Glomerular endothelial cell (primary cell): ENCODE measurements at regions not wholly inside any gene's neighbourhood (a gene's known extent, or its start where the extent isn't known, plus 50 kb on each side); places are given as distances from the start of the nearest gene placed in this dataset.

ENCODE experiments used
- DNase-seq: peaks from one replicate; pipeline ENCODE4 v3.0.0-alpha.2; 2011; ENCODE audit warnings: low read depth, low spot score; ENCODE audit errors: extremely low read depth

DNA sequence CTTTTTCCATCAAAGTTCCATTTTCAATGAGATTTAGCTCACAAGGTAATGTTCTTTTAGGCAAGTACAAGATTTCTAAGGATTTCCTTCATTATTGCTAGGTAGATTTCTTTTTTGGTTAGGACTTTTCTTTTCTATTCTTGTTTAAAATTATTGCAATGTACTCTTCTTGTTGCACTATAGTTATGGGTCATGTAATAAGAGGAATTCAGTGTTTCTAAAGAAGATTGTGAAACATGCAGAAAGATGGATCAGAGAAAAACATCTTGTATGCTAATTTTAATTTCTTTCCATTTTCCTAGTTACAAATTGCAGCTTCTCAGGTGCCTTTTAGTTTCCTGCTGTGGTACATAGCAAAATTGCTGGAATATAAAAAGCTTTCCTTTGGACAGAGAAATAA, 56.1 kb downstream of the BTG1 start:
- no peak for DNase-seq

DNA sequence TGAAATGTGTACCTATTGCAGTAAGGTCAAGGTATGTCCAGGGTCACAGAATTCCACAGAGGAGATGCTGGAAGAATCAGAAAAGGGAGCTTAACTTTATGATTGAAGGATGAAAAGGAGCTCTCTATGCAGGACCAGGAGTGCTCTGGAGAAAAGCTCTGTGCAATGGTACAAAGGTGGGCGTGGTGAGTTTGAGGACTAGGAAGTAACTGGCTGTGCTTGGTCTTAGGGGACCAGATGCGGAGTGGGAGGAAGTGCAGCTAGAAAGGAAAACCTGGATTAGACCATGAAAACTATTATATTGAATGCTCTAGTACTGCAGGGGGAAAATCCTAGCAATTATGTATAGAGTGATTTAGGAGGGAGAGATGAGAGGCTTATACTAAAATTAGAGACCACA, 56.8 kb downstream of the BTG1 start:
- no peak for DNase-seq

DNA sequence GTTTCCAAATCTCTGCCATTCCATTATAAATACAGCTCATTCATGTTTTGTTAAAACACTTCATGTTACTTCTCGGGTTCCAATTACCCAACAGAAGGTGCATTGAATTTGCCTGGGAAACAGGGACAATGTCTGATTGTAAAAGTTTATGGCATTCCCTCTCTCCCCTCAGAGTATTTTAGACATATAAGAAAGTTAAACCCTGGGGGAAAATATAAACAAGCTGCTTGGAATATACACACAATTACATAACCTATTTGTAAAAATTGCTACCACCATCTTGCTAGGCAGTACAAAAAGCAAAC, 60.0 kb downstream of the BTG1 start:
- no peak for DNase-seq

DNA sequence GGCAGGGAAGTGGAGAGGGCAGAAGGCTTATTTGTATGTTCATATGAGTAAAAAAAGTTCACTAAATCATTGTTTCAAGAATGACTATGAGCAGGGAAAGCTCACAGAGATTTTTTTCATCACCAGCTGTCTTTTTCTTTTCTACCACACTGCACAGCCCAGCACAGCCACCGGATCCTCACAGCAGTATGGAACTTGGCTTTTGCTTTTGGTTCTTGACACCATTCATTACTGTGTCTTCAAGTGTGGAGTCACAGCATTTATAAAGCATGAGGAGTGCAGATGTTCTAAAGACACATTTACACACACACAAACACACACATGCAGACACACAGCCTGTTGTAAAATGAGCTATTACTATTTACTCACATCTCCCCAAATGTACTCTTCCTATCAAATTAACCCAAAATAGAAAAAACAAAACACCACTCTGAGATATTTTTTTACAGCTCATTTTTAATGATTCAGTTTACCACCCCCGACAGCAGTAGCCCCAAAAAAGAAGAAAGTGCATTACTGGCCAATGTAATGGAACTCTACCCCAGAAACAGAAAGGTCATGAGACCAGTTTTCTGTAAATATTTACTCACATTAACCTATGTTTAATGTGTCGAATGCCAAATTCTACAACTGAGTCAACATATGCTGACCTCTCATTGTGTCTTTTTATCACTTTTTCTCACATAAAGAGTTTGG, 60.5 kb downstream of the BTG1 start:
- DNase-seq: no peak

DNA sequence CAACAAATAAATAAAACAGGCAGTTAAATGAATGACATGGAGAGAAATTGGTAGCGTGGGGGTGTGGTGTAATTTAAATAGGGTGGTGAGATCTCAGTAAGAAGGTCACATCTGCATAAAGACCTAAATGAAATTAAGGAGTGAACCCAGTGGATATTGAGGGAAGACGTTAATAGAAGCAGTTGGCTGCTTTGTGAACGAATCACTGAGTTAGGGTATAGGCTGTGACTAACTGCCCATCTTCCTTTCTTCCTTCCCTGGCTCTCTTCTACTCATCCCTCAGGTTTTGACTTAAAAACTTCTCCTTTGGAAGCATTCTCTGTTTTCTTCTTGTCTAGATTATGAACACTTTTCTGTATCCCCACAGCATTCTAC, 64.7 kb downstream of the BTG1 start:
- no peak for DNase-seq

DNA sequence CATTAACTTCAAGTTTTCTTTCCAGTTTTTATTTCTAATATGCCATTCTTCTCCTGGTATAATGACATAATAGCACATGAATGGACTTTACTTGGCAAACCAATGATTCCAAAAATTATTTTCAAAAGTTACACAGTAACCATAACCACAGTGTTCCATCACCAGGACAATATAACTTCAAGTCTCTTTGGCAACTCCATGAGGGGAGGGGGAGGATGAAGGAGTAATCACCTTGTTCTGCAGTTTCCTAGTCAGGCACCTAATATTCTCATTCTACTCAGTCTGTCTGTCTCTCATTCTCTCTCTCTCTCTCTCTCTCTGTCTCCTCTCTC, 66.6 kb downstream of the BTG1 start:
- DNase-seq: no peak

DNA sequence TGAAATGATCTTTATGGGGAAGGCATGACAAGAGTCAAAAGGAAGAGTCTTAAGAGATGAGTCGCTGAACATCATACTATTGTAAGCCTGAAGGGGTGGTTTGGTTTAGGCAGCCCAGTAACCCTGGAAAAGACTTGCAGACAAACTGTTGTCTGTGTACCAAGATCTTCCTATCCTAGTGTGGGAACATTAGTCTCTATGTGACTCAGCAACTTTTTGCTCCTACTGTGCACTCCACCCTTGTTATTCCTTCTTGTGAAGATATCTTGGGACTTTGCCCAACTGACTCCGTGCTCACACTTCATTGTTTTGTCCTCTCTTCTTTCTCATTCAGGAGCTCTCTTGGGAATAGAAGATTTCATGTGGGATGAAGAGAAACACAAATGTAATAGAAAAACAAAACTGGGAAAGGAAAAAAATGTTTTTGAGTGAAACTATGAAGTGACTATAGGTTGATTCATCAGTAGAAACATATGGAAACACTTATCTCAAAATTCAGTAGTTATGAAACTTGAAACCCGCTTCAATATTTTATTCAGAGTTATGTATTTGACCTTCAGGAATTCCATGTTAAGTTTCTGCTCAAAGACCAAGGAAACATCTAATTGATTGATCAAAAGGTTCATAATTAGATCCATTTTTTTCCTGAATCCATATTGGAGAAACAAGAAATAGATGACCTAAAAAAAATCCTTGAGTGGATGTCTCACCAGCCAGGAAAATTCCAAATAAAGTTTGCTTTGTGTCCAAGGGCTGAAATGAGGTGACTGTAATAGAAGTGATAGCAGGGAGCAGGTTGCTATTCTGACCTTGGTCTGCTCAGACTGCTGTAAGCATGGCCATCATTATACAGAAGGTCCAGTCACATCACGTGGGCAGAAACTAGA, 67.2 kb downstream of the BTG1 start:
- no peak for DNase-seq

DNA sequence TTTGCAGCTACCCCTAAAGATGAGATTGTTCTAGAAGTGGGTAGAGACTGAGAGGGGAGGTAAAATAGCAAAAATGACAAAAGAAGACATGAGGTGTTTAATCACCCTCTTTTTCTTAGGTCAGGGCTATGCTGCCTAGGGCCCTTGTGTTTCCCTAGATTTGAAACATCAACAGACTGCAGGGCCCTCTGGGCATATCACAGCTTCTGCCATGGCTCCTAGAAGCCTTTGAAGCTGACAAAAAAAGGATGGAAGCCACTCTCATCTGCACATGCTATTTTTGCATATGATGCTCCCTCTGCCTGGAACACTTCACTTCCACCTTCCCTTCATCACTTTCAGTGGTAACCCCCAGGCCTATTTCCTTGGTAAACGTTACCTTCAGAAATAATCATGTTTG, 68.1 kb downstream of the BTG1 start:
- no peak for DNase-seq

DNA sequence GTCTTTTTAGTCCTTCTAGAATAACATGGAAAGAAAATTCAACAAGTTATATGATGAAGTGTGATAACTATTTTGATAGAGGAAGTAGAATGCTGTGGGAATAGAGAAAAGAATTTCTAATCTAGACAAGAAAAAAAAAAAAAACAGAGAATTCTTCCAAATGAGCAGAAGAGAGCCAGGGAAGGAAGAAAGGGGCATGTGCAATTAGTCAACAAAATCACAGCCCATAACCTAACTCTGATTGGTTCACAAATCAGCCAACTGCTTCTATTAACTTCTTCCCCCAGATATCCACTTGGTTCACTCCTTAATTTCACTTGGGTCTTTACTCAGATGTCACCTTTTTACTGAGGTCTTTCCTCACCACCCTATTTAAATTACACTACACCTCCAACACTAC, 69.5 kb downstream of the BTG1 start:
- no peak for DNase-seq

DNA sequence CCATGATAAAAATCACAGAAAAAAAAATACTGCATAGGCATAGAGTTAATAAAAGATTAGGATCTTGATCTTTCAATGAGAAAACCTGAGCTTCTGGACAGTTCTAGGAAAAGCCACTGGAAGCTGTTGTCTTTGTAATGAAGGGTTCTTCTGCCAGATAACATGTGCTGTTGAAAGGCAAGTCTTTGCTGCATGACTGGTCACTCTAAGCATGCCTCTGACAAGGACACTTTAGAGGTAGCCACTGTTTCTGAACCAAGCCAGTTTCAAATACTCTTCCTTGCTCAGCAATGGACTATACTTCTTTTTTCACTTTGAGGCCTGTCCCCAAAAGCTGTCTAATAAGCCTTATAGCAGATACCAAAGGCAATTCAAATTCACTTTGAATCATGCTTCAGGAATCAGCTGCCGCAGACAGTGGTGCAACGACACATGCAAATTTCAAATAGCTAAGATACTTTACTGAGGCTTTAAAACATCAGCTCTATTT, 70.2 kb downstream of the BTG1 start:
- no peak for DNase-seq

DNA sequence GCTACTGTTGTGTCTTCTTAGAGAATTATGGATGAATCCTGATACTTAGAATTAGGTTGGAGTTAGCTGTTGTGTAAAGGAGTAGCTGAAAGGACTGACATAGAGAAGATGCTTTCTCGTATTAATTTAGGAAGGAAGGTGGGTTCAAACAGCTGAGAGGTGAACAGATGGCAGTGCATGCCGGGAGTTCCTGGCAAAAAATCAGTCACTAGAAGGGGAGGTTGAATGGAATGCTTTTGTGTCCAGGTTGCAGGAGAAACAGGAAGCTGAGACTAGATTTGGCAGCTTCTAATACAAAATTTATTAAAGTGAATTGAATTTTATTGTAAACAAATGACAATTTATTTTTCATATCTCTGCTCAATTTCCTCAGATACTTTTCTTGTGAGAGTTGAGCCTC, 70.8 kb downstream of the BTG1 start:
- DNase-seq: no peak

DNA sequence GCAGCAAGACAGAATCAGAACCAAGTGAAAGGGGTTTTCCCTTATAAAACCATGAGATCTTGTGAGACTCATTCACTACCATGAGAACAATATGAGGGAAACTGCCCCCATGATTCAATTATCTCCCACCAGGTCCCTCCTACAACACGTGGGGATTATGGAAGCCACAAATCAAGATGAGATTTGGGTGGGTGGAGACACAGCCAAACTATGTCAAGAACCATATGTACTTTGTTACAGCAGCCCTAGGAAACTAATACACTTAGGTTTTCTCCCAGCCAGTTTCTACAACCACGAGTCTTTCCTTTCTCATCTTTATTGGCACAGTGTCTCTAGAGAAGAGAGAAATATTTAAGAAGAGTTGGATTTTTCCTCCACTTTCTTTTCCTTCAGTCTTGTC, 72.6 kb downstream of the BTG1 start:
- no peak for DNase-seq

DNA sequence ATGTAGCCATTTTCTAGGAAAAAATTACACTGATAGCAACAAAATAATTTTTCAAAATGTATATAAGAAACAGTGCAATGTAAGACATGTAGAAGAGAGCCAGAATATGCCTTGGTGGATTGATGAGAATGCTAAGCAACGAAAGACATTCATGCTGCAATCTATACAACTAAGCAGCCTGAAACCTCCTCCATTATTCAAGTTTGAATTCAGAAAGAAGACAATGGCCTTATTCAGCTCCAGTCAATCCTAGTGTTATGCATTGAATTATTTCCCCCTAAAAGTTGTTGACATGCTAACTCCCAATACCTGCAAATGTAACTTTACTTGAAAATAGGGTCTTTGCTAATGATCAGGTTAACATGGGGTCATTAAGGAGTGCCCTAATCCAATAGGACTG, 73.5 kb downstream of the BTG1 start:
- no peak for DNase-seq

DNA sequence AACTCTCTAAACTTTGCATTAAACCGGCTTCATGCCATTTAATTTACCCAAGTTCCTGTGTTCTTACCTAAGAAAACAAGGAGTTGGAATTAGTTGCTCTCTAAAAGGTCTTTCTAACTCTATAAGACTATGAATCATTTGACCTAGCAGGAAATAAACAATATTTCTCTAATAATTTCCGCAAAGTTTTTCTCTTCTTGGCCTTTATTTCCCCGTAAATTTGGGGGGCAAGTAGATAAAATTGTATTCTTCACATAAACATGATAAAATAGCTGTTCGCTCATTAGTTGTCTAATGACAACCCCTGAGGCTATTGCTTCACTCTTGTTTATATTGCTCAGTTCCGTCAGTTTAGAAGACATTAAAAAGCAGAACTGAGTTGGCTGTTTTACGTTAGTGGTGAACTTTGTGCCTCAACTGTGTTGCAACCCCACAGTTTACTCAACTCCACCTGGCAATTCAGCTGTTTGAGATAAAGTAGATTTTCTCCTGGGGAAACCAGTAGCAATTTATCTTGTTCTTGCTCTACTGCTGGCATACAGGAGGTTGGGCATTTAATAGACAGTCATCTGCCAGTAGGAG, 74.7 kb downstream of the BTG1 start:
- DNase-seq: no peak

DNA sequence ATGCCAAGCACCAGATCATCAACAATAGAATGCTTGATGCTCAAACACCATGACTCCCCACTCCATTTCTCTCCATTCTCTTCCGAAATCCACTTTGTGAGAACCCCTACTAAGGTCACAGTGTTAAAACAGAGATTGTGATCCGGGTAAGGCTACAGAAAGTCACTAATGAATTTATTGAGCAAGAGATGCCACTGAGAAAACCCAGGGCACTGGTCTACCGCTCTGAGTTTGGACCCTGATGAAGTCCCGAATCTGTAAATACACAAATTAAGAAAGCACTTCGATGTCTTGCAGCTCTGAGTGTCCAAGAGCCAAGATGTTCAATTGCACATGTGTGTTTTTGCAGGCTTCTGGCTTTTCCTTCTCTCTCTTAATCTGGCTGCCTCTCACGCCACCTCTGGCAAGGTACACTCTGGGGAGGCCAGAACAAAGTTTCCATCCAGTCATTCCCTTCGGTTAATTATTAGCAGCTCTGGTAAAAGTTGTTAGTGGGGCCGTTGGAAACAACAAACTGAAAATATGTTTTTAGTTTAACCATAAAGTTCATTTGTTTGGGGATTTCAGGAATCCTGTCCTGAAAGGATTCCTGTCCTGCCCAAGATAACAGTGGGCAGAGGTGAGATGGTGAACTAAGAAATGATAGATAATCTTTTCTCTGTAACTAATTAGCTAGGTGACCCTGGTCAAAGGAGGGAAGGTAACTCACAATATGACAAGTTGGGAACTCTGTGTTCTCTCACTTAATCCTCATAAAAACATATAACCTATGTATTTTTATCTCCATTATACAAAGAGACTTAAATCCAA, 75.4 kb downstream of the BTG1 start:
- no peak for DNase-seq

DNA sequence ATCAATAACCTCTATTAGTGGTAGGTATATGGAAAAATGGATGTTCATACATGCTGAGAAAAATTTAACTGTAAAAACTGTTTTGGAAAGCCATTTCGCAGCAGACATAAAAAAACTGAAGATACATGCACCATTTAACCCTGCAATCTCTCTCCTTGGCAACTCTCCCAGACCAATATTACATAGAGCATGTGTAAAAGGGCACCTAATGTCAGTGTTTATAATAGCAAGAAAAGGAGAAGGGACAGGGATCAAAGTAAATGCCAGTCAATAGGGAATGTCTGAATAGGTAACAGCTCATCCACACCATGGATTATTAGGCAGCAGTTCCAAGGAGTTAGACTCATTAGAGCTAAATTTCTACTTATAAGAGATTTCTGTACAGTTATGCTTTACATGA, 77.2 kb downstream of the BTG1 start:
- no peak for DNase-seq

DNA sequence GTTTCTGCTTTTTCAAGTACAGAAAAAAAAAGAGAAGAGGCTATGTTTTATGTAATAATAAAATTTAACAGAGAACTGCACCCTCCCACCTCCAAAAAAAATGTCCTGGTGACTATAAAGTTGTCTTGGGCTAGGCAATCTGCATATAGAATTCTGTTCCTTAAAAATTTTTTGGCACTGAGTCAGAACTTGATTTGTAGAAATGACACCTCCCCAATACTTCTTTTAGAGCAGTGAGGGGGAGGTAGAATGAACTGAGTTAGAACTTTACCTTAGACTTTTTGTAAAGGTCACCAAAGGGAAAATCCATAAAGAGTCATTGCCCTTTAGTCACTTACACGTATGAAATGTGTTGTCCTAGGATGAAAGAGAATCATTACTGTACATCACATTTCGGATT, 80.0 kb downstream of the BTG1 start:
- no peak for DNase-seq

DNA sequence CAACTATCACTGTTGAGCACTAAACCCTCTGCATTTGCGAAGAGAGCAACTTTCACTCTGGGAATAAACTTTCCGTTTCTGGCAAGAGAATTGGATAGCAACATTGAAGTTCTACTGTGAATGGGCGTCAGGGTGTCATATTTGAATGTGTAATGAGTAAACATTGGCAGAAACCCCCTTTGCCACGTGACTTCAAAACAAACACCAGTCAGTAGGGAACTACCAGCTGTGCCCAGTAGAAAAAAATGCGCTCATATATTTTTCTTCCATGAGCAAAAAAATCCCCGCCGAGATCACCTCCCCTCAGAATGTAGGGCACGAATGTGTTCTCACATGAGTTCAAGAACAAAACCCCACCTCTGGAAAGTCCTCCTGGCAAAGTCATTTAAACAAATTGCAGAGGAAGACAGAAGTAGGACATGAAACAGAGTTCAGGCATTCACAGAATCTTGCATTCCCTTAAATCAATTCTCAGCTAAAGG, 80.6 kb downstream of the BTG1 start:
- DNase-seq: no peak

DNA sequence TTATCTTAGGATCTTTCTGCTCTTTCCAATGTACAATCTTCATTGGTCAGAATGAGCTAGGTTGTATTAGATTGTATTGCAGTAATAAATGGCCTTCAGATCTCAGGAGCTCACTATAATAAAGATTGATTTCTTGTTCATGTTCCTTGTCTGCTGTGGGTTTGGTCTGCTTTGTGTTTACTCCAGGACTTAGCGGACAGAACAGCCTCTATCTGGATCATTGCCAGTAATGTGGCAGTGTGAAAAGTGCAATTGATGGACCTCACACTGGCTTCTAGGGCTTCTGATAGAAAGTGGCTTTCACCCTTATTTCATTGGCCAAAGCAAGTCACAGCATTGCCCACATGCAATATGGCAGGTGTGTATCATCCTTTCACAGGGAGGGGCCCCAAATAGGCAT, 81.2 kb downstream of the BTG1 start:
- no peak for DNase-seq

DNA sequence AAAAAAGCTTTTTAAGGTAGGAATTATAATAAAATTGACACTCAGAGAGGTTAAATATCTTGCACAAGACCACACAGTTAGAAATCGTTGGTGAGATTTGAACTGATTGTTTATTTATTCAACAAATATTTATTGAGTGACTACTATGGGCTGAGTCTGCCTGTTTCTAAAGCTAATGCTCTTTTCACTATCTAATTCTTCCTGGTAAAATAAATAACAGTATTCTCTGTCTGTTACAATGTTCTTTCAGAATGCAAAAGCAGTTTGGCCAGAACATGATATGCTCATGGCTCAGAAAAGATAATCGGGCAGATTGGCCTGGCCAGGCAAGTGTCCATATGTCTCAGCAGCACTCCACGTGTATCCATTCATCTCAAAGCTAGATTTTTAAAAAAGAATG, 82.0 kb downstream of the BTG1 start:
- no peak for DNase-seq
